IPS-18a (cell line): ENCODE measurements at regions not wholly inside any gene's neighbourhood (a gene's known extent, or its start where the extent isn't known, plus 50 kb on each side); places are given as distances from the start of the nearest gene placed in this dataset.

Experiments used
- H3K27ac ChIP-seq: one replicate; pipeline ENCODE4 v1.5.1; 2013; ENCODE audit warnings: low read length
- H3K27me3 ChIP-seq: one replicate; pipeline ENCODE4 v1.6.1; 2013; ENCODE audit warnings: mild to moderate bottlenecking, low read length; ENCODE audit not compliant: control insufficient read depth, insufficient read depth
- H3K36me3 ChIP-seq: one replicate; pipeline ENCODE4 v1.6.1; 2013; ENCODE audit warnings: low read depth, low read length; ENCODE audit not compliant: control insufficient read depth
- H3K4me1 ChIP-seq: one replicate; pipeline ENCODE4 v1.6.1; 2013; ENCODE audit warnings: low read depth, low read length; ENCODE audit not compliant: control insufficient read depth
- H3K4me3 ChIP-seq: one replicate; pipeline ENCODE4 v1.5.1; 2013; ENCODE audit warnings: low read length
- H3K9ac ChIP-seq: one replicate; pipeline ENCODE4 v1.6.1; 2013; ENCODE audit warnings: mild to moderate bottlenecking, low read length, moderate library complexity
- H3K9me3 ChIP-seq: one replicate; pipeline ENCODE4 v1.6.1; 2013; ENCODE audit warnings: low read depth, low read length; ENCODE audit not compliant: control insufficient read depth

DNA sequence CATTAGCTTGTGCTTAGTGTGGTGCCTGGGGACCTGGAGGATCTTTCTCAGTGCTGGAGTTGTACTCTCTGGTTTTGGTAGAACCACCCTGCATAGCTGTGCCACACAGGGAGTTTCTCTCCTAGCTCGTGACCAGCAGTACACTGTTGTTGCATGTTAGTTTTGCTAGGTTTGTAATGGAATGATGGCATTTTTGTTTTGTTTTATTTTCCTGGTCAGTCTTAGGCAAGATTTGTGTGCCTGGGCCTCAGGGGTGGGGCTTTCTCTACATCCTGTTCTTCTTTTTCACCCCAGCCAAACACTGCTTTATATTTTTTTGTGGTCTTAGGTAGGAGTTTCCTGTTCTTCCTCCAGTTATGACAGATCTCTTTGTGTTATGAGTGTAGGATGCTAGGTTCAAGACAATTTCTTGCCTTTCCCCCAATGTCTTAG, 534.5 kb upstream of the KCNMB2 start:
- H3K36me3 ChIP-seq, result no peaks in the 10 kb centered on the region
- no peak overlapping the region for H3K4me3 ChIP-seq
- no peak overlapping the region for H3K9ac ChIP-seq
- H3K4me1 ChIP-seq, result no peaks in the 10 kb centered on the region
- no peak overlapping the region for H3K27ac ChIP-seq
- no peaks in the 10 kb centered on the region for H3K27me3 ChIP-seq
- H3K9me3 ChIP-seq, result no peaks in the 10 kb centered on the region

GRCh38 chr3:178002113-178002512, 534.1 kb upstream of the KCNMB2 start:
- no peak overlapping the region for H3K4me3 ChIP-seq
- H3K9me3 ChIP-seq, result no peaks in the 10 kb centered on the region
- H3K27me3 ChIP-seq, result no peaks in the 10 kb centered on the region
- no peak overlapping the region for H3K27ac ChIP-seq
- H3K9ac ChIP-seq, result no peak overlapping the region
- H3K4me1 ChIP-seq, result no peaks in the 10 kb centered on the region
- H3K36me3 ChIP-seq, result no peaks in the 10 kb centered on the region

GRCh38 chr3:178003756-178004155, 532.5 kb upstream of the KCNMB2 start:
- Histone ChIP-seq H3K9me3 (no peaks in the 10 kb centered on the region), H3K4me1 (no peaks in the 10 kb centered on the region), H3K27me3 (no peaks in the 10 kb centered on the region), H3K27ac (no peak overlapping the region), H3K36me3 (no peaks in the 10 kb centered on the region), H3K4me3 (no peak overlapping the region), H3K9ac (no peak overlapping the region)

DNA sequence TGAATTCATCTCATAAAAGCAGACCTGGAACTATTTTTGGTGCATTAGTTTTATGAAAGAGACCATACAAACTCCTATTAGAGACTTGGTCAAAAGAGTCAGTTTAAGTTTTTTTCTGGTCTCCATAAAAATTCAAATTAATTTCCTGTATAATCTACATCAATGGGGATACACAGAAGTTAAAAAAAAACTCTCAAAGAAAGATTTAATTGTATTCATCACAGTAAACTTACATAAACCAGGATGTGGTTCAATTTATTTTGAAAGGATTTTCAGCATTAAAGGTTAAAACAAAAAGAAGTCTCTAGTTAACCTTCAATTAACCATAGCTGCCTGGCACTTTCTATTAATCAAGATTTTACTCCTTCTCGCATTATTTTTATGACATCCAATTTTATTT, 530.3 kb upstream of the KCNMB2 start:
- no peak overlapping the region for H3K9ac ChIP-seq

GRCh38 chr3:178010306-178010705, 525.9 kb upstream of the KCNMB2 start:
- Histone ChIP-seq H3K27ac (no peak overlapping the region), H3K27me3 (no peaks in the 10 kb centered on the region), H3K36me3 (no peaks in the 10 kb centered on the region), H3K9ac (no peak overlapping the region), H3K9me3 (no peaks in the 10 kb centered on the region), H3K4me1 (no peaks in the 10 kb centered on the region), H3K4me3 (no peak overlapping the region)

More for the DNA sequence above, 530.3 kb upstream of the KCNMB2 start:
- H3K36me3 ChIP-seq, result no peaks in the 10 kb centered on the region
- H3K27ac ChIP-seq, result no peak overlapping the region
- no peaks in the 10 kb centered on the region for H3K27me3 ChIP-seq
- H3K9me3 ChIP-seq, result no peaks in the 10 kb centered on the region
- no peaks in the 10 kb centered on the region for H3K4me1 ChIP-seq
- no peak overlapping the region for H3K4me3 ChIP-seq

DNA sequence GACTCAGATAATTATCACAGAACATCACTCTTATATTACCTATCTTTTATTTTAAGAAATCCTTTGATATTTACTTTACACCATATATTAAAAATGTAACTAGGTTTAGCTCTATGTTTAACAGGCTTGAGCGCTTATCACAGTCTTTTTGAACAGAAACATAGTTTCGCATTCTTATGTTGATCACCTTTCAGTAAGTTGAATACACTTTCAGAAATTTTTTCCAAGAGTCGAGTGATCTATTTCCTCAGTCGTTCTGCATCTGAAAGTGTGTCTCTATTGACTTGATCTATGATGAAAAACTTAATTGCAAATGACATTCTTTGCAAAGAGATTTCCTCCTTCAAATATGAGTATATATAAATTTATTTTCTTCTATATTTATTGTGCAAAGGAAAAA, 516.6 kb upstream of the KCNMB2 start:
- Histone ChIP-seq H3K27ac (no peak overlapping the region), H3K36me3 (no peaks in the 10 kb centered on the region), H3K27me3 (no peaks in the 10 kb centered on the region), H3K4me3 (no peak overlapping the region), H3K4me1 (peaks cover 5% of the 10 kb centered on the region), H3K9ac (no peak overlapping the region), H3K9me3 (no peaks in the 10 kb centered on the region)

GRCh38 chr3:178022599-178022998, 513.6 kb upstream of the KCNMB2 start:
- peaks cover 5% of the 10 kb centered on the region for H3K4me1 ChIP-seq
- no peak overlapping the region for H3K4me3 ChIP-seq
- no peaks in the 10 kb centered on the region for H3K36me3 ChIP-seq
- H3K27me3 ChIP-seq, result no peaks in the 10 kb centered on the region
- no peak overlapping the region for H3K27ac ChIP-seq
- H3K9ac ChIP-seq, result no peak overlapping the region
- no peaks in the 10 kb centered on the region for H3K9me3 ChIP-seq

DNA sequence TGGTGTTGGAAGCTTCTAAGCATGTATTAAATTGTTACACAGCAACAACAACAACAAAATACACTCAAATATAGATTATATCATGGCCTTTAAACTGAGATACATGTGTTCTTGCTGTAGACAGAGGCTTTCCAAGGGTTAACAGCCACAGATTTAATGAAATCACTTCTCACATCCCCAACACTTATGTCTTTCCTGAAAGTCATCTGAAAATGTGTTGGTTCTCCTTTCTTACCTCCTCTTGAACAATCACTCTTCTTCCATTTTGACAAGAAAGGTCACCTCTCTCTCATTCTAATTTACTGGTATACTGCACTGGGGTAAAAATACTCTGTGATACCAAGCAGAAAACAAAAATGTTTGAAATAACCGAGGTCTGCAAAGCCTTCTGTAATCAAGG, 507.3 kb upstream of the KCNMB2 start:
- Histone ChIP-seq H3K9ac (no peak overlapping the region), H3K9me3 (no peaks in the 10 kb centered on the region), H3K27ac (no peak overlapping the region), H3K4me1 (no peaks in the 10 kb centered on the region), H3K27me3 (no peaks in the 10 kb centered on the region), H3K36me3 (no peaks in the 10 kb centered on the region), H3K4me3 (no peak overlapping the region)

GRCh38 chr3:178036451-178037144, 499.6 kb upstream of the KCNMB2 start:
- no peak overlapping the region for H3K9ac ChIP-seq
- H3K36me3 ChIP-seq, result no peaks in the 10 kb centered on the region
- no peak overlapping the region for H3K27ac ChIP-seq
- no peaks in the 10 kb centered on the region for H3K27me3 ChIP-seq
- H3K4me1 ChIP-seq, result no peaks in the 10 kb centered on the region
- no peak overlapping the region for H3K4me3 ChIP-seq
- H3K9me3 ChIP-seq, result no peaks in the 10 kb centered on the region

- no peaks in the 10 kb centered on the region for H3K36me3 ChIP-seq
- no peaks in the 10 kb centered on the region for H3K27me3 ChIP-seq
- no peak overlapping the region for H3K4me3 ChIP-seq
- H3K9me3 ChIP-seq, result no peaks in the 10 kb centered on the region
- no peaks in the 10 kb centered on the region for H3K4me1 ChIP-seq
- no peak overlapping the region for H3K9ac ChIP-seq
- no peak overlapping the region for H3K27ac ChIP-seq
Observed at GRCh38 chr3:178041931-178042330, 494.3 kb upstream of the KCNMB2 start.

- Histone ChIP-seq H3K9ac (no peak overlapping the region), H3K4me3 (no peak overlapping the region), H3K27ac (no peak overlapping the region), H3K9me3 (no peaks in the 10 kb centered on the region), H3K27me3 (no peaks in the 10 kb centered on the region), H3K36me3 (no peaks in the 10 kb centered on the region), H3K4me1 (no peaks in the 10 kb centered on the region)
Observed at GRCh38 chr3:178042376-178042775, 493.9 kb upstream of the KCNMB2 start.

DNA sequence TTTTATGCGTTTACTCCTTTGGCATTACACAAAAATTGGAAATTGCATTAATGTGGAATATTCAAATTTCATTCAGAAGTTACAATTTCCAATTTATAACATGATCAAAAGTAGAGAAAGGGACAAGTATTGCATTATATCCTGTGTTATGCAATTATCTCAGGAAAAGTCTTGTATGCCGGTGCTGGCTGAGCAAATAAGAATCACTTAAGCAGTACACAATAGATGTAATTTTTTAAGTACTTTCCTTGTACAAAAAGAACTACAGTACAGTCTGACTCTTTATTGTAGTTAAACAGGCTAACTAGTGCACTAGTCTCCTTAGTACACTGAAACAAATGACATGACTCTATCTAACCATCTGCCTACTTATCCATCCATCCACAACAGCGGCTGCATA, 493.2 kb upstream of the KCNMB2 start:
- Histone ChIP-seq H3K27ac (no peak overlapping the region), H3K4me1 (no peaks in the 10 kb centered on the region), H3K9ac (no peak overlapping the region), H3K4me3 (no peak overlapping the region), H3K9me3 (no peaks in the 10 kb centered on the region), H3K36me3 (no peaks in the 10 kb centered on the region), H3K27me3 (no peaks in the 10 kb centered on the region)
